CD4-positive, alpha-beta T cell treated with Interleukin-21 for 1 hour (primary cell): ENCODE measurements at regions not wholly inside any gene's neighbourhood (a gene's known extent, or its start where the extent isn't known, plus 50 kb on each side); places are given as distances from the start of the nearest gene placed in this dataset.

Source experiments
- DNase-seq: peaks from one replicate; pipeline ENCODE4 v3.0.0-alpha.2; 2020

DNA sequence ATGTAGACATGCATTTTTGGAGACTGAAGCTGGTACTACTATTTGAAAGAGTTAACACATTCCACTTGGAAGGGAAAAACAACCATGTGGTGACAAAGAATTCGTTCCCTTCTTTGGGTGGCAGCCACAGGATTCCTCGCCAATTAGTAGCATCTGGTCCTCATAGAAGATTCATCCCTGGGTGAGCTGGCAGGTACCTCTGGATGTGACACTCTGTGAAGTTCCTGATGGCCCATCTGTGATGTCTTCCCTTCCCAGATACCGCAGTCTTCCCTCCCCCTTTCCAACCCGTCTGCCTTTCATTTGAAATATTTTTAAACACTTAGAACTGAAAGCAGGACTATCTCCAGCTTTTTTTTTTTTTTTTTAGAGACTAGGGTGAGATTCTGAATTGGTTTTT lies 569.5 kb downstream of the TYW1 start:
- DNase-seq, result no peak

GRCh38 chr7:67571026-67571545 lies 574.5 kb downstream of the TYW1 start:
- DNase-seq, result no peak

DNA sequence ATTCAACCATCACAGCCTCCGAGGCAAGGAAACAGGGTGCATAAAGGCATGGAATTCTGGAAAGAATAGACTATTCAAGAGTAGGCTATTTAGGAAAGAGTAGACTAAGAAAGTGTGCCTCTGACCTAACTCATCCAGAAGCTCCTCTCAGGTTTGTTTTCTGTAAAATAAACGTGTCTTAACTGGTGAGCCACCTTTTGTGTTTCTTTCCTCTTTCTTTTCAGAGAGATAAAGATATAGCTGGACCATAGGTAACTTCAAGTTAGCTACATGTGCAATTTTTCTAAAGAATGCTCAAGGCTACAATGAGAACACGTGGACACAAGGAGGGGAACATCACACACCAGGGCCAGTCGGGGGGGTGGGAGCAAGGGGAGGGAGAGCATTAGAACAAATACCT lies 577.0 kb downstream of the TYW1 start:
- no peak for DNase-seq

DNA sequence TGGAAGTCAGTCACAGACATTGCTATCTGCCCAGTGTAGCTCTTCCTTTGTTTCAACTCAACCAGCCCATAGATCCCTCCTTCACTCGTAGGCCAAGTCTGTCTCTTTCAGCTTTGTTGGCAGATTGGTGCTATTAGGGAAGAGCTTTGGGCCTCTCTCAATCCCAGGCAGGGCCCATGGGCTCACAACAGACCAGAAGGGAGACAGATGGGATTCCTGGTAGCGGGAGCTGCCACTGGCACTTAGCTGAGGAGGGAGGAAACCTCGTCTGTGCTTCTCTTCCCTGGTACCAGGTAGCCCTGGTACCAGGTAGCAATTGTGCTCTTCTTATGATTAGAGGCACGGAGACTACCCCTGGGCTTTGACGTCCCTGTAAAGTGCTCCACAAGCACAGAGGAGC lies 592.0 kb downstream of the TYW1 start:
- no peak for DNase-seq

GRCh38 chr7:67589183-67589582 lies 592.5 kb downstream of the TYW1 start:
- no peak for DNase-seq

DNA sequence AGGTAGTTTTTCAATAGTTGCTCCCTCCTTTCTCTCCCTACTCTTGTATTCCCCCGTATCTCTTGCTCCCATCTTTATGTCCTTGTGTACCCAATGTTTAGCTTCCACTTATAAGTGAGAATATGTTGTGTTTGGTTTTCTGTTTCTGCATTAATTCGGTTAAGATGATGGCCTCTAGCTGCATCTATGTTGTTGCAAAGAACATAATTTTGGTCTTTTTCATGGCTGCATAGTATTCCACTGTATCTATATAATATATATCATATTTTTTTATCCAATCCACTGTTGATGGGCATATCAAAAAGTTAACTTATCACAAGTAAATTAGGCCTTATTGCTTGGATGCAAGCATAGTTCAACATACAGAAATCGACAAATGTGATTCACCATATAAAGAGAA lies 594.0 kb downstream of the TYW1 start:
- no peak for DNase-seq

DNA sequence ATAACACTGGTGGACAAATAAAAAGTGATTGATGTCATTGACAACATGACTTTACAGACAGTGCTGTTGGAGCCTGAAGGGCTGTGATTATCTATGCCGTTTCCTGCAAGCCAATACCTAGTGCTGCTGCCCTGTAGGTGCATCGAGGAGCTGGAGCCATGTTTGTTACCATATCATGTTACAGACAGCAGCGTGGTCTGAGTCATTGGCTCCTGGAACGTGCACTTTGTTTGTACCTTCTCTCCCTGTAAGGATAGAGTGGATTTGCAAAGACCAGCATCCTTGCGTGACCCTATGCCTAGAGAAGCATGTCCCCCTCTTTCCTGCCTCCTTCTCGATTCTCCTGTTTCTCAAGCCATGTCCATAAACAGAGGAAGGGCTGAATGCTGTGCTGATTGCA lies 597.2 kb downstream of the TYW1 start:
- DNase-seq, result no peak

GRCh38 chr7:67595431-67596180 lies 599.0 kb downstream of the TYW1 start:
- DNase-seq, result no peak

DNA sequence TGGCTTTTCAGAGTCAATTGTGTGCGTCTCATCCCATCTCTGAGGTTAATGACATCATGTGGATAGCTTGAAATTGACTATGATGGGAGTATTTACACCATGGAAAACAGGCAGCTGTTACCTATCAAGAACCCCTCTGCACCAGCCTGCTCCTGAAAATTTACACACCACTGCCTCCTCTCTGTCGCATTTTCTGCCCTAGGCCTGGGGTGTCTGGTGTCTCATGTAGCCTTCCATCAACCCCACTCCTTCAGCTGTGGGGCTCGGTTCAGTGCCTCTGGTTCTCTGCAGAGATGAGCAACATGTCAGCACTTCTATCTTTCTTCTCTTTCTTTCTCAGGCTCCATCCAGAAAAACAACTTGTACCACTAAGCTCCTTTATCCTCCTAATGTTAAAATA lies 600.5 kb downstream of the TYW1 start:
- DNase-seq, result no peak

GRCh38 chr7:67598469-67598868 lies 601.8 kb downstream of the TYW1 start:
- no peak for DNase-seq

- DNase-seq, result no peak
Measured at GRCh38 chr7:67599331-67600062, 602.9 kb downstream of the TYW1 start.

- DNase-seq, result no peak
Measured at GRCh38 chr7:67602246-67602887, 605.7 kb downstream of the TYW1 start.

DNA sequence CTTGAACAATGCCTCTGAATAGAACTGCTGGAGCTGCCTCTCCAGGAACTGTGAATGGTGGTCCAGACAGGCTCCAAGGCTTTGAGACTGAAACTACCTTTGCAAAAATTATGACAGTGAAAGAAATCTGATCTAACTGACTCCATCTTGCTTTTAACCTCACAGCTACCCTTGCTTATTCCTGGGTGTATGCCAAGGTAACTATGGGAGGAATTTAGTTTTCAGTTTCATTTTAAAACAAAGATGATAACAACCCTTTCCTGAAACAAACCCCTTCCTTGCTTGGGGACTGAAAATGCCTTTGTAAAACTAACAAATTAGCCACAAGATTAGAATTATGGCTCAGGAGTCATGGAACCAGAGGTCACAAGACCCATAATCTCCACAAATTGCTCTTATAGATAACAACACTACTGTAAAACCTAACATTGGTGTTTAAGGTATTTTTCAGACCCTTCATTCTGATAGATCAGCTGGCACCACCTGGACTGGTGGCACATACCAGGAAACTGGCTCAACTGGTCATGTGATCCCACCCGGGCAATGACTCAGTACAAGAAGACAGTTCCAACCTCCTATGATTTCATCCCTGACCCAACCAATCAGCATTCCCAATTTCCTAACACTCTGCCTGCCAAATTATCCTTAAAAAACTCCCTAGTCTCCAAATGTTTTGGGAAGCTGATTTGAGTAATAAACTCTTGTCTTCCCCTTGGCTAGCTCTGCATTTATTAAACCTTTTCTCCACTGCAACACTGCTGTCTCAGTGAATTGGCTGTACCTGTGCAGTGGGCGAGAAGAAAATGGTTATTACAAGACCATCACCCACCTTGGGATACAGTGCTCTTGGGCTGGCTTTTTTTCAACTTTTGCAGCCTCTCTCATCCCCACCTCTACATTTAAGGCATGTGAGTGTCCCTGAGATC lies 608.1 kb downstream of the TYW1 start:
- no peak for DNase-seq

GRCh38 chr7:67608806-67609205 lies 612.2 kb downstream of the TYW1 start:
- DNase-seq, result no peak

- DNase-seq, result no peak
Measured at GRCh38 chr7:67610897-67611296, 614.3 kb downstream of the TYW1 start.

GRCh38 chr7:67614843-67615242 lies 618.2 kb downstream of the TYW1 start:
- DNase-seq, result no peak

GRCh38 chr7:67616517-67616916 lies 619.9 kb downstream of the TYW1 start:
- no peak for DNase-seq

DNA sequence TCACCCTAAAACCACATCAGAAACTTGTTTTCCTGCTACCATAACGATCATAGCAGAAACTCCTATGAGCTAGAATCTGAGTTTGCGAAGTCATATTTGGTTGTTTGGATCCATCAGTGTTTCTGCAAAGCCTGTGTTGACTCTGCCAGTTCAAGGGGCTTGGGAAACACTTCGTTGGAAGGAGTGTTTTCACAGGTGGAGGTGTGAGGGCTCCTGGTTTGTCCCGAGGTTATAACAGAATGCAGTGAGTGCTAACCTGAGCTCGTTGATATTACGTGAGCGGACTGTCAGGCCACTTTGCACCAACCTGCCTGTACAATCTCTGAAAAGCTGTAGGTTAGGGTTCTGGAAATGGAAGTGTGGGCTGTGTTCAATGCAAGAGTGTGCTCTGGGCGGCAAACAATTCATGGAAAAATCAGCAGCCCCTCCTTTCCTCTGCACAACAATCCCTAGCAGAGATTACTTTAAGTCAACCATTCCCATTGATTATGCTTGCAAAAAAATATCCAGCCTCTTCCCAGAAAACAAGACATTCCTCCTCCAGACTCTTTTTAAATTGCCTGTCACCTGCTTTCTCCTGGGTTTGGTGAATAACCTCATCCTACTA lies 622.0 kb downstream of the TYW1 start:
- DNase-seq, result no peak

DNA sequence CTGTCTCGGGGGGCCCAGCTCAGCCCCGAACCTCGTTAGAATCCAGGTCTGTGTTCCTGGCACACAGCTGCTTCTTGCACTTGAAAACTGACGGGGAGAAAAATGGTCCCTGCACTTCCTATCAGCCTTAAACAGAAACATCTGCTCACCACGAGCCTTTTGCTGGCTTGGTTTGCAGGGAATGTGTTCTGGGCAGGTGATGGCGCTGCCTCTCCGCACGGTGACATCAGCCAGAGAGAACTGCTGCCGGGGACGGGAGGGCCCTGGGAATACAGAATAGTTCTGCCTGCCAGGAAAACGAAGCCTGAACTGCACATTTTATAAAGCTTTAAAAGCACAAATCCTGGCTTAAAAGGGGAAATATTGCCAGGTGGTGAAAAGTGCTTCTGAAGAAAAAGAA lies 622.5 kb downstream of the TYW1 start:
- DNase-seq, result no peak

- no peak for DNase-seq
Measured at GRCh38 chr7:67620216-67620933, 623.7 kb downstream of the TYW1 start.

- no peak for DNase-seq
Measured at GRCh38 chr7:67621704-67622103, 625.1 kb downstream of the TYW1 start.
